OCI-LY7 (cell line): ENCODE measurements at regions not wholly inside any gene's neighbourhood (a gene's known extent, or its start where the extent isn't known, plus 50 kb on each side); places are given as distances from the start of the nearest gene placed in this dataset.

Experiments
- BruUV-seq: library from RNA; stranded (reverse); fragments of 400-500 nt; replicated peaks from 2 replicates; lab custom pipeline; 2021; lab: Mats Ljungman, UMichigan
- CTCF ChIA-PET: fragments of 300-600 bp; sonication (Branson Sonifier 250); formaldehyde crosslinking; loops from one replicate; lab custom pipeline; 2022; ENCODE audit warnings: antibody characterized with exemption; ENCODE audit not compliant: unreplicated experiment; lab: Charles Lee
- POLR2A ChIA-PET: fragments of 300-600 bp; sonication (Branson Sonifier 250); formaldehyde crosslinking; loops from one replicate; lab custom pipeline; 2022; ENCODE audit warnings: antibody characterized with exemption; lab: Charles Lee
- DNase-seq: peaks from one replicate; pipeline ENCODE4 v3.0.0-alpha.2; 2015; ENCODE audit warnings: low spot score
- H2AFZ ChIP-seq: fragments of 200-600 bp; sonication (generic), shearing (Covaris generic); 2 replicates; pipeline ENCODE4 v1.6.1; 2014; ENCODE audit warnings: mild to moderate bottlenecking, antibody characterized with exemption, low read length, moderate library complexity
- H3K27ac ChIP-seq: fragments of 200-600 bp; sonication (generic); 2 replicates; pipeline ENCODE4 v1.5.1; 2014; ENCODE audit warnings: mixed run types, low read depth, mild to moderate bottlenecking, moderate library complexity, low read length, inconsistent platforms; ENCODE audit not compliant: poor library complexity, severe bottlenecking
- H3K36me3 ChIP-seq: fragments of 200-600 bp; sonication (generic); 2 replicates; pipeline ENCODE4 v1.6.1; 2014; ENCODE audit warnings: mild to moderate bottlenecking, antibody characterized with exemption, low read length, moderate library complexity, mixed read lengths; ENCODE audit not compliant: insufficient read depth
- H3K4me1 ChIP-seq: fragments of 200-600 bp; sonication (generic); 2 replicates; pipeline ENCODE4 v1.5.1; 2014; ENCODE audit warnings: mild to moderate bottlenecking, low read length; ENCODE audit not compliant: insufficient read depth, poor library complexity, severe bottlenecking
- H3K4me2 ChIP-seq: fragments of 200-600 bp; sonication (generic); 2 replicates; pipeline ENCODE4 v1.6.1; 2014; ENCODE audit warnings: mild to moderate bottlenecking, low read length
- H3K4me3 ChIP-seq: fragments of 200-600 bp; sonication (generic); 2 replicates; pipeline ENCODE4 v1.5.1; 2014; ENCODE audit warnings: mild to moderate bottlenecking, low read depth, low read length; ENCODE audit not compliant: poor library complexity, severe bottlenecking
- H3K79me2 ChIP-seq: fragments of 200-600 bp; sonication (generic); 2 replicates; pipeline ENCODE4 v1.6.1; 2016; ENCODE audit warnings: low read depth, mild to moderate bottlenecking, low read length, moderate library complexity, mixed read lengths; ENCODE audit not compliant: insufficient read depth
- H3K9me2 ChIP-seq: fragments of 200-600 bp; sonication (generic); 2 replicates; pipeline ENCODE4 v1.6.1; 2016; ENCODE audit warnings: mild to moderate bottlenecking, low read length, mixed read lengths; ENCODE audit not compliant: insufficient read depth
- H3K9me3 ChIP-seq: fragments of 200-600 bp; sonication (generic); 2 replicates; pipeline ENCODE4 v1.6.1; 2014; ENCODE audit warnings: mild to moderate bottlenecking, mixed run types, low read length, mixed read lengths
- H4K20me1 ChIP-seq: fragments of 200-600 bp; sonication (generic); 2 replicates; pipeline ENCODE4 v1.6.1; 2014; ENCODE audit warnings: mild to moderate bottlenecking, antibody characterized with exemption, low read length, moderate library complexity, mixed read lengths; ENCODE audit not compliant: insufficient read depth
- CTCF ChIP-seq: fragments of 200-600 bp; sonication (generic); conservative IDR thresholded peaks from 2 replicates; pipeline ENCODE4 v1.5.1; 2014; ENCODE audit warnings: mild to moderate bottlenecking, antibody characterized with exemption, low read length, moderate library complexity, mixed read lengths
- EZH2phosphoT487 ChIP-seq: fragments of 200-600 bp; sonication (generic); IDR thresholded peaks from 2 replicates; pipeline ENCODE4 v1.6.1; 2018; ENCODE audit warnings: low read depth, borderline replicate concordance, mild to moderate bottlenecking, mixed run types, antibody characterized with exemption, low read length, moderate library complexity, mixed read lengths
- intact Hi-C: fragments of 100-400 bp; cut with micrococcal nuclease; formaldehyde crosslinking; loops from one replicate; pipeline ENCODE4 v1.10.0; 2022; ENCODE audit not compliant: unreplicated experiment

- Histone ChIP-seq H3K36me3 (no peaks in the 10 kb centered on the region), H3K9me3 (no peaks in the 10 kb centered on the region), H3K4me1 (no peaks in the 10 kb centered on the region), H3K4me3 (no peak overlapping the region), H4K20me1 (no peaks in the 10 kb centered on the region), H3K9me2 (no peaks in the 10 kb centered on the region), H2AFZ (no peak overlapping the region), H3K27ac (no peak overlapping the region), H3K4me2 (no peak overlapping the region), H3K79me2 (no peaks in the 10 kb centered on the region)
- intact Hi-C loops: loop anchor here (1.0 kb wide), 1 partner anchor 772 kb away; no protein-coding TSS in a partner anchor
- DNase-seq: no peak
- POLR2A ChIA-PET: interaction anchor here (0.6 kb wide), 2 partner anchors 185 to 256 kb away, joined by 3 read pairs; no protein-coding TSS in a partner anchor
- no peak for TF ChIP-seq CTCF
- no peak for TF ChIP-seq EZH2phosphoT487
- CTCF ChIA-PET: no interaction called here
- no TSS peak for BruUV-seq
These were observed 299.0 kb downstream of the HGF start for GRCh38 chr7:81470724-81471379.

DNA sequence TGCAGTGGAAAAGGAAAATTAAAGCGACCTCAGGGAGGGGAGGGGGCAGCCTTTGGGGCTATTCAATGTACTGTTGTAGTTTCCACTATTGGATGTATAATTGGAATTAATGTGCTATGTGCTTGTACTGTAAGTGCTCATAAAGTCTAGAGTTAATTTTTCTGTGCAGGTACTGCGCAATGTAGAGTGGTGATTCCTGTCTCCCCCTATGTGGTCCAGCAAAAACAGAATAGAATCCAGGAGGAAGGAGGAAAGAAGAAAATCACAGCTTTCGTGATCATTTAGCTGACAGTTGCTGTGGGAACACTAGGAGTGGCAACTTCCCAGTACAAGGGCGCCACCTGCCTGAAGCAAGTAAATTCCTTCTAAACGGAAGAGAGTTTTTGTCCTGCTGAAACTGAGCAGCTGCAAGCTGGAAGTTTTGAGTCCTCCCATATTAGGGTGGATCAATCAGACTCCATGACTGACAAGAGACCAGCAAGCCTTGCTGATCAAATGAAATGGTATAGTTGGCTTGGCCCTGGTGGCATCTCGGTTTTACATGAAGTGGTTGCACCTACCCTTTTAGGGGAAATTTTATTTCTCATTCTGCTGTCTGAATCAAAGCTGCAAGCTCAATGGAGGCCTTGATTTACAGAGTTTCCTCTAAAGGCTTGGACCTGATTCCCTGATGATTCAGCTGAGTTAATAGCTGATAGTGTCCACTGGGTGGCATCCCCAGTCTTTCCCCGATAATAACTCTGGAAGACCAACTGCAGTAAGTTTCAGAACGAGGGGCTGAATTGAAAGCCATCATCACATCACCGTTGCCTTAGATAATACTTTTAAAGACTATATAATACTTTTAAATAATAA lies 299.8 kb downstream of the HGF start:
- intact Hi-C loops: loop anchor here (1.0 kb wide), 1 partner anchor 771 kb away; no protein-coding TSS in a partner anchor
- POLR2A ChIA-PET: interaction anchor here (0.6 kb wide), 2 partner anchors 257 to 1597 kb away, joined by 3 read pairs; no protein-coding TSS in a partner anchor
- Histone ChIP-seq H3K4me3 (no peak overlapping the region), H3K36me3 (no peaks in the 10 kb centered on the region), H3K9me2 (no peaks in the 10 kb centered on the region), H3K4me2 (no peak overlapping the region), H3K27ac (no peak overlapping the region), H3K9me3 (no peaks in the 10 kb centered on the region), H4K20me1 (no peaks in the 10 kb centered on the region), H3K79me2 (no peaks in the 10 kb centered on the region), H3K4me1 (no peaks in the 10 kb centered on the region), H2AFZ (no peak overlapping the region)
- BruUV-seq: no TSS peak
- CTCF ChIA-PET: interaction anchor here (1.0 kb wide), 1 partner anchor 774 kb away, joined by 3 read pairs; no protein-coding TSS in a partner anchor
- DNase-seq: peak; percentile 45
- no peak for TF ChIP-seq EZH2phosphoT487
- peak; percentile 79 for TF ChIP-seq CTCF
